K562 (cell line): ENCODE measurements at regions not wholly inside any gene's neighbourhood (a gene's known extent, or its start where the extent isn't known, plus 50 kb on each side); places are given as distances from the start of the nearest gene placed in this dataset.

ENCODE experiments used
- ATAC-seq: fragments of 200-7000 bp; cut with Tn5 transposase; 3 replicates; pipeline ENCODE4 v1.9.1; 2020; ENCODE audit warnings: moderate library complexity
- BruUV-seq: library from RNA; stranded (reverse); fragments of 400-500 nt; replicated peaks from 2 replicates; lab custom pipeline; 2021; lab: Mats Ljungman, UMichigan
- CTCF ChIA-PET: fragments of 300-600 bp; formaldehyde crosslinking; extraction: SDS; loops from one replicate; lab custom pipeline; 2021; ENCODE audit warnings: low intra/inter-chr PET ratio; lab: Yijun Ruan, JAX
- POLR2A ChIA-PET: fragments of 300-600, 350-650 bp; sonication (Branson Sonifier 250); formaldehyde crosslinking; extraction: SDS; loops from one replicate; lab custom pipeline; 2021; ENCODE audit warnings: antibody characterized with exemption, inconsistent platforms; lab: Yijun Ruan, JAX
- DNase-seq, 4 experiments: peaks; one replicate each; pipeline versions ENCODE4 v3.0.0 to v3.0.0-alpha.2; 2011 to 2018; ENCODE audit warnings: low spot score in 3 of 4, mixed read lengths in 3 of 4; ENCODE audit errors: extremely low read depth in 1 of 4
- FAIRE-seq: peaks from 2 replicates; lab custom pipeline; 2011; peaks lifted over from hg19 to GRCh38; lab: Jason Lieb, UNC
- H2AFZ ChIP-seq: 2 replicates; pipeline ENCODE4 v1.6.0; 2011; ENCODE audit warnings: low read depth, low read length, control low read depth, inconsistent platforms
- H3K27ac ChIP-seq: fragments of 200-600 bp; 3 replicates; pipeline ENCODE4 v1.8.0; 2011; ENCODE audit warnings: low read depth, mild to moderate bottlenecking, control low read depth, inconsistent platforms, low read length, moderate library complexity, mixed read lengths; ENCODE audit errors: extremely low read depth
- H3K27me3 ChIP-seq, 2 experiments: fragments of 300-600 bp in 1 of 2; 2 replicates in 1 of 2; 3 replicates in 1 of 2; pipeline versions ENCODE4 v1.6.0 to v1.8.0; 2011; ENCODE audit warnings: inconsistent platforms in 2 of 2, low read length in 2 of 2, mild to moderate bottlenecking in 1 of 2, mixed read lengths in 1 of 2, moderate library complexity in 1 of 2; ENCODE audit not compliant: control insufficient read depth in 2 of 2, insufficient read depth in 2 of 2
- H3K36me3 ChIP-seq: fragments of 300-600 bp; 3 replicates; pipeline ENCODE4 v1.8.0; 2011; ENCODE audit warnings: mild to moderate bottlenecking, low read length, inconsistent platforms; ENCODE audit not compliant: control insufficient read depth, insufficient read depth
- H3K4me1 ChIP-seq, 2 experiments: fragments of 200-600 bp in 1 of 2; replicated peaks in 1 of 2; 2 replicates in 1 of 2; 3 replicates in 1 of 2; pipeline versions ENCODE4 v1.5.1 to v1.8.0; 2011; ENCODE audit warnings: inconsistent platforms in 2 of 2, low read length in 2 of 2, mild to moderate bottlenecking in 1 of 2, mixed read lengths in 1 of 2, moderate library complexity in 1 of 2; ENCODE audit not compliant: control insufficient read depth in 2 of 2, insufficient read depth in 2 of 2
- H3K4me2 ChIP-seq: 2 replicates; pipeline ENCODE4 v1.6.1; 2011; ENCODE audit warnings: low read length, control low read depth, inconsistent platforms, mixed read lengths; ENCODE audit not compliant: insufficient read depth
- H3K4me3 ChIP-seq: fragments of 200-600 bp; sonication (generic), shearing (Covaris generic); 2 replicates; pipeline ENCODE4 v1.5.1; 2016; ENCODE audit warnings: control low read depth, inconsistent platforms
- H3K79me2 ChIP-seq: fragments of 200-600 bp; 3 replicates; pipeline ENCODE4 v1.8.0; 2011; ENCODE audit warnings: low read length, inconsistent platforms; ENCODE audit not compliant: control insufficient read depth, insufficient read depth
- H3K9ac ChIP-seq, 2 experiments: 2 replicates each; pipeline versions ENCODE4 v1.6.0 to v1.6.1; 2011; ENCODE audit warnings: low read depth in 2 of 2, low read length in 2 of 2, control low read depth in 1 of 2, inconsistent platforms in 1 of 2, mild to moderate bottlenecking in 1 of 2, mixed read lengths in 1 of 2; ENCODE audit not compliant: insufficient read depth in 1 of 2
- H3K9me1 ChIP-seq: one replicate; pipeline ENCODE4 v1.6.0; 2011; ENCODE audit warnings: inconsistent platforms, mild to moderate bottlenecking, low read length, moderate library complexity; ENCODE audit not compliant: control insufficient read depth, insufficient read depth
- H3K9me3 ChIP-seq: replicated peaks from 2 replicates; pipeline ENCODE4 v1.5.1; 2011; ENCODE audit warnings: low read depth, low read length, inconsistent platforms; ENCODE audit not compliant: control insufficient read depth, insufficient read depth
- H4K20me1 ChIP-seq: replicated peaks from 2 replicates; pipeline ENCODE4 v1.6.1; 2011; ENCODE audit warnings: low read length, inconsistent platforms, mixed read lengths; ENCODE audit not compliant: control insufficient read depth, insufficient read depth
- BCL6 ChIP-seq: fragments of 250-450 bp; sonication (Bioruptor Pico); IDR thresholded peaks from 2 replicates; pipeline ENCODE4 v1.4.0; 2020
- BRD4 ChIP-seq: fragments of 200-600 bp; sonication (generic); IDR thresholded peaks from 2 replicates; pipeline ENCODE4 v1.6.1; 2017; ENCODE audit warnings: inconsistent platforms
- CEBPG ChIP-seq, 3 experiments: fragments of 200-800 bp in 1 of 3; sonication (Bioruptor generic) in 1 of 3; sonication (generic) in 1 of 3; formaldehyde crosslinking in 1 of 3; IDR thresholded peaks in 2 of 3; conservative IDR thresholded peaks in 1 of 3; 2 replicates each; pipeline versions ENCODE4 v1.6.1 to v1.8.0; 2016 to 2022; ENCODE audit warnings: missing compliant biosample characterization in 2 of 3, missing genetic modification characterization in 2 of 3, mild to moderate bottlenecking in 1 of 3, missing genetic modification reagents in 1 of 3
- ETV5 ChIP-seq: sonication (generic); formaldehyde crosslinking; IDR thresholded peaks from 2 replicates; pipeline ENCODE4 v1.4.0; 2020; ENCODE audit warnings: low read depth, mild to moderate bottlenecking, missing genetic modification reagents
- HNRNPLL ChIP-seq: fragments of 200-400 bp; formaldehyde crosslinking; IDR thresholded peaks from 2 replicates; pipeline ENCODE4 v1.6.1; 2017; ENCODE audit warnings: low read length, low read depth, mild to moderate bottlenecking; ENCODE audit not compliant: poor library complexity, severe bottlenecking
- MXI1 ChIP-seq: IDR thresholded peaks from 2 replicates; pipeline ENCODE4 v1.6.1; 2011; ENCODE audit warnings: low read depth, mild to moderate bottlenecking, improper control_type of control experiment, low read length
- NCOA4 ChIP-seq: fragments of 450-650 bp; IDR thresholded peaks from 2 replicates; pipeline ENCODE4 v1.6.1; 2018; ENCODE audit warnings: mild to moderate bottlenecking; ENCODE audit not compliant: partially characterized antibody
- OTX1 ChIP-seq: fragments of 450-650 bp; formaldehyde crosslinking; IDR thresholded peaks from 2 replicates; pipeline ENCODE4 v1.4.0; 2022; ENCODE audit warnings: mild to moderate bottlenecking
- PHF20 ChIP-seq: fragments of 450-650 bp; IDR thresholded peaks from 2 replicates; pipeline ENCODE4 v1.6.1; 2018; ENCODE audit not compliant: partially characterized antibody
- TCF7L2 ChIP-seq: fragments of 150-350 bp; IDR thresholded peaks from 2 replicates; pipeline ENCODE4 v1.6.1; 2016; ENCODE audit warnings: low read depth, mild to moderate bottlenecking, low read length, moderate library complexity
- THRAP3 ChIP-seq: fragments of 450-650 bp; IDR thresholded peaks from 2 replicates; pipeline ENCODE4 v1.6.1; 2016; ENCODE audit warnings: mild to moderate bottlenecking, inconsistent platforms, borderline replicate concordance
- XRCC5 ChIP-seq: fragments of 200-400 bp; formaldehyde crosslinking; IDR thresholded peaks from 2 replicates; pipeline ENCODE4 v1.6.1; 2017; ENCODE audit warnings: low read depth, mild to moderate bottlenecking, low read length
- ZKSCAN8 ChIP-seq: fragments of 200-800 bp; sonication (Bioruptor generic); IDR thresholded peaks from 2 replicates; pipeline ENCODE4 v1.6.1; 2016; ENCODE audit warnings: missing genetic modification characterization, missing compliant biosample characterization
- ZNF174 ChIP-seq: fragments of 250-450 bp; sonication (Bioruptor Pico); IDR thresholded peaks from 2 replicates; pipeline ENCODE4 v1.4.0; 2020; ENCODE audit warnings: mild to moderate bottlenecking
- ZNF280A ChIP-seq: fragments of 450-650 bp; IDR thresholded peaks from 2 replicates; pipeline ENCODE4 v1.6.1; 2018; ENCODE audit warnings: mild to moderate bottlenecking, low read depth; ENCODE audit not compliant: partially characterized antibody
- whole genome bisulfite sequencing: fragments of 100-300 bp; shearing (Covaris generic); methylation state at CpG from one replicate; pipeline ENCODE4 v1.1.6; 2016; ENCODE audit warnings: low coverage, mixed read lengths; ENCODE audit not compliant: insufficient coverage; ENCODE audit errors: missing lambda C conversion rate; 5-methylcytosine and 5-hydroxymethylcytosine counted together
- in situ Hi-C: fragments of 300-500 bp; cut with MboI; formaldehyde crosslinking; loops from 4 replicates; pipeline ENCODE4 v1.15.0; 2018; ENCODE audit warnings: inconsistent platforms, mixed read lengths
- intact Hi-C: fragments of 100-400 bp; cut with micrococcal nuclease; formaldehyde crosslinking; loops from 2 replicates; pipeline ENCODE4 v1.14.2; 2022

GRCh38 chr4:124146068-124146467 lies 566.5 kb downstream of the ANKRD50 start:
- no peak overlapping the region for H3K4me2 ChIP-seq
- H3K79me2 ChIP-seq, result no peaks in the 10 kb centered on the region
- no peaks in the 10 kb centered on the region for H3K9me1 ChIP-seq
- no peaks in the 10 kb centered on the region for H3K27me3 ChIP-seq
- BruUV-seq, result no TSS peak
- in situ Hi-C loops, result no loop called here
- no peak for DNase-seq
- 0% methylated on average over 1 of the region's 1 CpG for WGBS
- H3K9ac ChIP-seq, result no peak overlapping the region
- ATAC-seq, result no peak
- TF ChIP-seq HNRNPLL, result no peak
- TF ChIP-seq MXI1, result no peak
- TF ChIP-seq ETV5 (CRISPR knock-in tag), result no peak
- TF ChIP-seq PHF20, result no peak
- no peak for TF ChIP-seq BRD4
- TF ChIP-seq THRAP3, result no peak
- no peak for TF ChIP-seq NCOA4
- no peak for TF ChIP-seq BCL6 (CRISPR knock-in tag)
- no peak for TF ChIP-seq ZNF280A
- no peak for TF ChIP-seq ZKSCAN8
- TF ChIP-seq XRCC5, result no peak
- TF ChIP-seq CEBPG (CRISPR knock-in tag; IDR thresholded peaks at IDR 0.05), result no peak
- TF ChIP-seq CEBPG (tag; conservative IDR thresholded peaks at IDR 0.05 in 1 of 2, IDR thresholded peaks at IDR 0.05 in 1 of 2), result no peak
- no peak for TF ChIP-seq OTX1
- no peak for TF ChIP-seq ZNF174 (CRISPR knock-in tag)
- no peak for TF ChIP-seq TCF7L2
- POLR2A ChIA-PET, result no interaction called here
- FAIRE-seq, result no peak
- H2AFZ ChIP-seq, result no peak overlapping the region
- H3K4me3 ChIP-seq, result no peak overlapping the region
- intact Hi-C loops, result no loop called here
- H3K9me3 ChIP-seq, result no peaks in the 10 kb centered on the region
- H3K27ac ChIP-seq, result no peak overlapping the region
- CTCF ChIA-PET, result no interaction called here
- H3K4me1 ChIP-seq, result no peaks in the 10 kb centered on the region
- no peaks in the 10 kb centered on the region for H3K36me3 ChIP-seq
- H4K20me1 ChIP-seq, result no peaks in the 10 kb centered on the region
